K562 (cell line): ENCODE measurements at regions not wholly inside any gene's neighbourhood (a gene's known extent, or its start where the extent isn't known, plus 50 kb on each side); places are given as distances from the start of the nearest gene placed in this dataset.

Experiments used
- ARID1B ChIP-seq: fragments of 450-650 bp; IDR thresholded peaks from 2 replicates; pipeline ENCODE4 v1.6.1; 2016; ENCODE audit warnings: antibody characterized with exemption, mild to moderate bottlenecking, inconsistent platforms
- ARID3A ChIP-seq: IDR thresholded peaks from 2 replicates; pipeline ENCODE4 v1.6.1; 2012; ENCODE audit warnings: low read depth, low read length, improper control_type of control experiment, borderline replicate concordance
- CCNT2 ChIP-seq: IDR thresholded peaks from 2 replicates; pipeline ENCODE4 v1.6.1; 2011; ENCODE audit warnings: borderline replicate concordance, low read depth, mild to moderate bottlenecking, moderate library complexity, mixed read lengths, low read length; ENCODE audit not compliant: insufficient read length; ENCODE audit errors: extremely low read depth
- EP300 ChIP-seq: IDR thresholded peaks from 2 replicates; pipeline ENCODE4 v1.6.1; 2012; ENCODE audit warnings: low read length, improper control_type of control experiment
- ETV5 ChIP-seq: sonication (generic); formaldehyde crosslinking; IDR thresholded peaks from 2 replicates; pipeline ENCODE4 v1.4.0; 2020; ENCODE audit warnings: low read depth, mild to moderate bottlenecking, missing genetic modification reagents
- HSF4 ChIP-seq: fragments of 250-450 bp; sonication (Bioruptor Pico); IDR thresholded peaks from 2 replicates; pipeline ENCODE4 v2.1.2; 2022; ENCODE audit warnings: mild to moderate bottlenecking, moderate library complexity, borderline replicate concordance
- MITF ChIP-seq: IDR thresholded peaks from 2 replicates; pipeline ENCODE4 v1.6.1; 2014; ENCODE audit warnings: antibody characterized with exemption
- MTF1 ChIP-seq: fragments of 250-450 bp; sonication (Bioruptor Pico); IDR thresholded peaks from 2 replicates; pipeline ENCODE4 v1.9.0; 2021; ENCODE audit warnings: moderate library complexity, mild to moderate bottlenecking, inconsistent platforms, borderline replicate concordance
- NR2C1 ChIP-seq, 2 experiments: fragments of 450-650 bp; IDR thresholded peaks; 2 replicates each; pipeline ENCODE4 v1.6.1; 2017; ENCODE audit warnings: mild to moderate bottlenecking in 2 of 2, antibody characterized with exemption in 1 of 2, inconsistent platforms in 1 of 2, missing compliant biosample characterization in 1 of 2, missing genetic modification characterization in 1 of 2
- PML ChIP-seq: IDR thresholded peaks from 2 replicates; pipeline ENCODE4 v1.6.1; 2012; ENCODE audit warnings: low read length, inconsistent platforms
- TAL1 ChIP-seq: fragments of 450-650 bp; IDR thresholded peaks from 2 replicates; pipeline ENCODE4 v1.6.1; 2016; ENCODE audit warnings: mild to moderate bottlenecking
- TEAD1 ChIP-seq, 2 experiments: fragments of 450-650 bp in 1 of 2; sonication (generic) in 1 of 2; formaldehyde crosslinking; IDR thresholded peaks; 2 replicates each; pipeline versions ENCODE4 v1.4.0 to v1.8.0; 2020 to 2022; ENCODE audit warnings: mild to moderate bottlenecking in 2 of 2, missing genetic modification reagents in 1 of 2
- ZNF24 ChIP-seq: fragments of 450-650 bp; IDR thresholded peaks from 2 replicates; pipeline ENCODE4 v1.6.1; 2016
- TF ChIP-seq, protein P1 (sequence below): fragments of 250-450 bp; sonication (Bioruptor Pico); IDR thresholded peaks from 2 replicates; pipeline ENCODE4 v1.8.0; 2022; ENCODE audit warnings: inconsistent platforms, mild to moderate bottlenecking, moderate library complexity, borderline replicate concordance

DNA sequence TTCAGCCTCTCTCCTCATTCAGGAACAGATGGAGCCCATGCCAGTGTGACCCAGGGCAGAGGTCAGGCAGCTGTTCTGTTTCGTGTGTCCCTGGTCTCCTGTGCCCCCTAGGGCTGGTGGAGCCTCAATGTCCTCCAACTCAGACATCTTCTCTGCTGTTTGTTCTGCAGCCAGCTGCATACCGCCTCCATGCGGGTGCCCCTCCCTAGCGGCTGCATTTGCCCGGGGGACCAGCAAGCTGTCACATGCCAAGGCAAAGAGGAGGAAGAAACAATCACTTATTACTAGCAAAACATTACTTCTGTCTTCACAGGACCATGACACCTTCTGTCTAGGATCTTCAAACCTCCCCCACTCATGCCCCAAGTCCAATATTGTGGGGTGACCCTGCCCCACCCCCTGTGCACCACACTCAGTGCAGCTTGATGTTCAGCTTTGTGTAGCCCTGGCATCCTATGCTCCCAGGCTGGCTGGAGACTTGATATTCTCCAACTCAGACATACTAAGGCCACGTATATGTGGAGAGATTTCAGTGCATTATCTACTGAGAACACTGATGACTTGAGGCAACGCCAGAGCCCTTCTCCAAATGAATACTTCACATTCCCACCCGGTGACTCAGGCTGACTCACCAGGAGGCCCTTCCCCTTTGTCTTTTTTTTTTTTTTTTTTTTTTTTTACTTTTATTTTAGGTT lies 188.9 kb downstream of the SKIDA1 start (continued):
- TF ChIP-seq ARID1B: peak; percentile 96
- TF ChIP-seq HSF4: no peak
- TF ChIP-seq NR2C1 (IDR thresholded peaks at IDR 0.05): no peak
- TF ChIP-seq NR2C1 (tag; IDR thresholded peaks at IDR 0.05): no peak
- no peak for TF ChIP-seq MITF
- TF ChIP-seq MTF1 (CRISPR knock-in tag): no peak
- TF ChIP-seq TAL1: peak; percentile 62
- no peak for TF ChIP-seq CCNT2
- TF ChIP-seq TEAD1 (CRISPR knock-in tag; IDR thresholded peaks at IDR 0.05): peak; percentile 93 to 99
- 0 out of 2 replicates have a peak, but pooled peaks have one; percentile 32 for TF ChIP-seq PML
- 0 out of 2 replicates have a peak, but pooled peaks have one; percentile 37 for TF ChIP-seq ARID3A
- no peak for TF ChIP-seq ETV5 (CRISPR knock-in tag)
- no peak for TF ChIP-seq ZNF24
- TF ChIP-seq, protein P1, sequence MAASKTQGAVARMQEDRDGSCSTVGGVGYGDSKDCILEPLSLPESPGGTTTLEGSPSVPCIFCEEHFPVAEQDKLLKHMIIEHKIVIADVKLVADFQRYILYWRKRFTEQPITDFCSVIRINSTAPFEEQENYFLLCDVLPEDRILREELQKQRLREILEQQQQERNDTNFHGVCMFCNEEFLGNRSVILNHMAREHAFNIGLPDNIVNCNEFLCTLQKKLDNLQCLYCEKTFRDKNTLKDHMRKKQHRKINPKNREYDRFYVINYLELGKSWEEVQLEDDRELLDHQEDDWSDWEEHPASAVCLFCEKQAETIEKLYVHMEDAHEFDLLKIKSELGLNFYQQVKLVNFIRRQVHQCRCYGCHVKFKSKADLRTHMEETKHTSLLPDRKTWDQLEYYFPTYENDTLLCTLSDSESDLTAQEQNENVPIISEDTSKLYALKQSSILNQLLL (CRISPR knock-in tag): no peak
- peak; percentile 78; the same call in 1 of the 2 replicates for TF ChIP-seq EP300
